K562 (cell line): ENCODE measurements at regions not wholly inside any gene's neighbourhood (a gene's known extent, or its start where the extent isn't known, plus 50 kb on each side); places are given as distances from the start of the nearest gene placed in this dataset.
"Not testable (repeated sequence)": the region's sequence is repeated elsewhere in the genome, so short reads cannot be mapped to it uniquely, and the experiment has no call there.

Experiments used
- ATAC-seq: fragments of 200-7000 bp; cut with Tn5 transposase; 3 replicates; pipeline ENCODE4 v1.9.1; 2020; ENCODE audit warnings: moderate library complexity
- BruUV-seq: library from RNA; stranded (reverse); fragments of 400-500 nt; replicated peaks from 2 replicates; lab custom pipeline; 2021; lab: Mats Ljungman, UMichigan
- CTCF ChIA-PET: fragments of 300-600 bp; formaldehyde crosslinking; extraction: SDS; loops from one replicate; lab custom pipeline; 2021; ENCODE audit warnings: low intra/inter-chr PET ratio; lab: Yijun Ruan, JAX
- POLR2A ChIA-PET: fragments of 300-600, 350-650 bp; sonication (Branson Sonifier 250); formaldehyde crosslinking; extraction: SDS; loops from one replicate; lab custom pipeline; 2021; ENCODE audit warnings: antibody characterized with exemption, inconsistent platforms; lab: Yijun Ruan, JAX
- DNase-seq, 4 experiments: peaks; one replicate each; pipeline versions ENCODE4 v3.0.0 to v3.0.0-alpha.2; 2011 to 2018; ENCODE audit warnings: low spot score in 3 of 4, mixed read lengths in 3 of 4; ENCODE audit errors: extremely low read depth in 1 of 4
- FAIRE-seq: peaks from 2 replicates; lab custom pipeline; 2011; peaks lifted over from hg19 to GRCh38; lab: Jason Lieb, UNC
- H2AFZ ChIP-seq: 2 replicates; pipeline ENCODE4 v1.6.0; 2011; ENCODE audit warnings: low read depth, low read length, control low read depth, inconsistent platforms
- H3K27ac ChIP-seq: fragments of 200-600 bp; 3 replicates; pipeline ENCODE4 v1.8.0; 2011; ENCODE audit warnings: low read depth, mild to moderate bottlenecking, control low read depth, inconsistent platforms, low read length, moderate library complexity, mixed read lengths; ENCODE audit errors: extremely low read depth
- H3K27me3 ChIP-seq, 2 experiments: fragments of 300-600 bp in 1 of 2; 2 replicates in 1 of 2; 3 replicates in 1 of 2; pipeline versions ENCODE4 v1.6.0 to v1.8.0; 2011; ENCODE audit warnings: inconsistent platforms in 2 of 2, low read length in 2 of 2, mild to moderate bottlenecking in 1 of 2, mixed read lengths in 1 of 2, moderate library complexity in 1 of 2; ENCODE audit not compliant: control insufficient read depth in 2 of 2, insufficient read depth in 2 of 2
- H3K36me3 ChIP-seq: fragments of 300-600 bp; 3 replicates; pipeline ENCODE4 v1.8.0; 2011; ENCODE audit warnings: mild to moderate bottlenecking, low read length, inconsistent platforms; ENCODE audit not compliant: control insufficient read depth, insufficient read depth
- H3K4me1 ChIP-seq, 2 experiments: fragments of 200-600 bp in 1 of 2; replicated peaks in 1 of 2; 2 replicates in 1 of 2; 3 replicates in 1 of 2; pipeline versions ENCODE4 v1.5.1 to v1.8.0; 2011; ENCODE audit warnings: inconsistent platforms in 2 of 2, low read length in 2 of 2, mild to moderate bottlenecking in 1 of 2, mixed read lengths in 1 of 2, moderate library complexity in 1 of 2; ENCODE audit not compliant: control insufficient read depth in 2 of 2, insufficient read depth in 2 of 2
- H3K4me2 ChIP-seq: 2 replicates; pipeline ENCODE4 v1.6.1; 2011; ENCODE audit warnings: low read length, control low read depth, inconsistent platforms, mixed read lengths; ENCODE audit not compliant: insufficient read depth
- H3K4me3 ChIP-seq: fragments of 200-600 bp; sonication (generic), shearing (Covaris generic); 2 replicates; pipeline ENCODE4 v1.5.1; 2016; ENCODE audit warnings: control low read depth, inconsistent platforms
- H3K79me2 ChIP-seq: fragments of 200-600 bp; 3 replicates; pipeline ENCODE4 v1.8.0; 2011; ENCODE audit warnings: low read length, inconsistent platforms; ENCODE audit not compliant: control insufficient read depth, insufficient read depth
- H3K9ac ChIP-seq, 2 experiments: 2 replicates each; pipeline versions ENCODE4 v1.6.0 to v1.6.1; 2011; ENCODE audit warnings: low read depth in 2 of 2, low read length in 2 of 2, control low read depth in 1 of 2, inconsistent platforms in 1 of 2, mild to moderate bottlenecking in 1 of 2, mixed read lengths in 1 of 2; ENCODE audit not compliant: insufficient read depth in 1 of 2
- H3K9me1 ChIP-seq: one replicate; pipeline ENCODE4 v1.6.0; 2011; ENCODE audit warnings: inconsistent platforms, mild to moderate bottlenecking, low read length, moderate library complexity; ENCODE audit not compliant: control insufficient read depth, insufficient read depth
- H3K9me3 ChIP-seq: replicated peaks from 2 replicates; pipeline ENCODE4 v1.5.1; 2011; ENCODE audit warnings: low read depth, low read length, inconsistent platforms; ENCODE audit not compliant: control insufficient read depth, insufficient read depth
- H4K20me1 ChIP-seq: replicated peaks from 2 replicates; pipeline ENCODE4 v1.6.1; 2011; ENCODE audit warnings: low read length, inconsistent platforms, mixed read lengths; ENCODE audit not compliant: control insufficient read depth, insufficient read depth
- BCOR ChIP-seq: fragments of 450-650 bp; IDR thresholded peaks from 2 replicates; pipeline ENCODE4 v1.6.1; 2016
- DLX4 ChIP-seq: fragments of 250-450 bp; sonication (Bioruptor Pico); IDR thresholded peaks from 2 replicates; pipeline ENCODE4 v1.6.1; 2021; ENCODE audit warnings: mild to moderate bottlenecking
- E2F4 ChIP-seq: sonication (generic); formaldehyde crosslinking; IDR thresholded peaks from 2 replicates; pipeline ENCODE4 v1.8.0; 2022; ENCODE audit warnings: mild to moderate bottlenecking, low read depth, missing genetic modification reagents
- HOMEZ ChIP-seq: fragments of 250-450 bp; sonication (Bioruptor Pico); IDR thresholded peaks from 2 replicates; pipeline ENCODE4 v1.4.0; 2020; ENCODE audit warnings: mild to moderate bottlenecking, moderate library complexity
- SPI1 ChIP-seq: IDR thresholded peaks from 2 replicates; pipeline ENCODE4 v1.6.1; 2011; ENCODE audit warnings: low read depth, low read length, control low read depth, borderline replicate concordance
- TAF9B ChIP-seq: fragments of 450-650 bp; IDR thresholded peaks from 2 replicates; pipeline ENCODE4 v1.6.1; 2018; ENCODE audit warnings: mild to moderate bottlenecking; ENCODE audit not compliant: partially characterized antibody
- WHSC1 ChIP-seq: IDR thresholded peaks from one replicate; pipeline ENCODE4 v1.6.1; 2012; ENCODE audit warnings: low read length, control low read depth, inconsistent platforms
- ZNF699 ChIP-seq: fragments of 250-450 bp; sonication (Bioruptor Pico); IDR thresholded peaks from 2 replicates; pipeline ENCODE4 v1.8.0; 2021; ENCODE audit warnings: mild to moderate bottlenecking, moderate library complexity; ENCODE audit not compliant: insufficient replicate concordance
- WGBS: fragments of 100-300 bp; shearing (Covaris generic); methylation state at CpG from one replicate; pipeline ENCODE4 v1.1.6; 2016; ENCODE audit warnings: low coverage, mixed read lengths; ENCODE audit not compliant: insufficient coverage; ENCODE audit errors: missing lambda C conversion rate; 5-methylcytosine and 5-hydroxymethylcytosine counted together
- in situ Hi-C: fragments of 300-500 bp; cut with MboI; formaldehyde crosslinking; loops from 4 replicates; pipeline ENCODE4 v1.15.0; 2018; ENCODE audit warnings: inconsistent platforms, mixed read lengths
- intact Hi-C: fragments of 100-400 bp; cut with micrococcal nuclease; formaldehyde crosslinking; loops from 2 replicates; pipeline ENCODE4 v1.14.2; 2022
- TF ChIP-seq, protein P1 (sequence below): fragments of 450-650 bp; formaldehyde crosslinking; IDR thresholded peaks from 2 replicates; pipeline ENCODE4 v1.4.0; 2020; ENCODE audit warnings: mild to moderate bottlenecking, mixed read lengths

GRCh38 chrX:116334797-116335196 lies 101.6 kb upstream of the SLC6A14 start:
- H3K79me2 ChIP-seq, FAIRE-seq, H3K9me1 ChIP-seq, H3K9ac ChIP-seq, in situ Hi-C loops, POLR2A ChIA-PET, CTCF ChIA-PET, H3K9me3 ChIP-seq, ATAC-seq, H3K27me3 ChIP-seq, intact Hi-C loops, H4K20me1 ChIP-seq, DNase-seq, H3K4me3 ChIP-seq, H3K36me3 ChIP-seq, H3K4me2 ChIP-seq, H3K27ac ChIP-seq, BruUV-seq, H2AFZ ChIP-seq, H3K4me1 ChIP-seq: not testable (repeated sequence)
- WGBS, result 3% methylated on average over 4 of the region's 7 CpGs

- Histone ChIP-seq H3K27me3 (no peaks in the 10 kb centered on the region), H4K20me1 (no peaks in the 10 kb centered on the region), H3K27ac (no peak overlapping the region), H3K4me1 (no peaks in the 10 kb centered on the region), H3K9ac (no peak overlapping the region), H3K9me3 (no peaks in the 10 kb centered on the region), H3K4me2 (no peak overlapping the region), H3K9me1 (no peaks in the 10 kb centered on the region), H3K36me3 (no peaks in the 10 kb centered on the region), H3K79me2 (no peaks in the 10 kb centered on the region), H2AFZ (no peak overlapping the region), H3K4me3 (no peak overlapping the region)
- CTCF ChIA-PET, result no interaction called here
- POLR2A ChIA-PET, result no interaction called here
- intact Hi-C loops, result no loop called here
- DNase-seq, result no peak
- no peak for ATAC-seq
- no TSS peak for BruUV-seq
- in situ Hi-C loops, result no loop called here
- FAIRE-seq, result no peak
- WGBS, result 0% methylated on average over 1 of the region's 1 CpG
- TF ChIP-seq DLX4 (CRISPR knock-in tag) (no peak), SPI1 (no peak), E2F4 (no peak), ZNF699 (CRISPR knock-in tag) (no peak), WHSC1 (no peak), HOMEZ (CRISPR knock-in tag) (no peak), BCOR (no peak), TAF9B (no peak)
- TF ChIP-seq, protein P1, sequence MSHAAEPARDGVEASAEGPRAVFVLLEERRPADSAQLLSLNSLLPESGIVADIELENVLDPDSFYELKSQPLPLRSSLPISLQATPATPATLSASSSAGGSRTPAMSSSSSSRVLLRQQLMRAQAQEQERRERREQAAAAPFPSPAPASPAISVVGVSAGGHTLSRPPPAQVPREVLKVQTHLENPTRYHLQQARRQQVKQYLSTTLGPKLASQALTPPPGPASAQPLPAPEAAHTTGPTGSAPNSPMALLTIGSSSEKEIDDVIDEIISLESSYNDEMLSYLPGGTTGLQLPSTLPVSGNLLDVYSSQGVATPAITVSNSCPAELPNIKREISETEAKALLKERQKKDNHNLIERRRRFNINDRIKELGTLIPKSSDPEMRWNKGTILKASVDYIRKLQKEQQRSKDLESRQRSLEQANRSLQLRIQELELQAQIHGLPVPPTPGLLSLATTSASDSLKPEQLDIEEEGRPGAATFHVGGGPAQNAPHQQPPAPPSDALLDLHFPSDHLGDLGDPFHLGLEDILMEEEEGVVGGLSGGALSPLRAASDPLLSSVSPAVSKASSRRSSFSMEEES (CRISPR knock-in tag), result no peak
Measured at GRCh38 chrX:116339407-116339806, 97.0 kb upstream of the SLC6A14 start.
